Pancreas (tissue), 10 donors: ENCODE measurements at regions not wholly inside any gene's neighbourhood (a gene's known extent, or its start where the extent isn't known, plus 50 kb on each side); places are given as distances from the start of the nearest gene placed in this dataset.

Source experiments
- ATAC-seq, 4 donors: fragments of 200-7000 bp; cut with Tn5 transposase; one replicate each; pipeline versions ENCODE4 v1.8.0 to v1.9.1; 2020; ENCODE audit warnings: mild to moderate bottlenecking in 4 of 4, moderate library complexity in 4 of 4
- DNase-seq, 6 donors: peaks; one replicate each; pipeline ENCODE4 v3.0.0-alpha.2; 2020
- FAIRE-seq: peaks from 2 replicates; lab custom pipeline; 2012; peaks lifted over from hg19 to GRCh38; lab: Jason Lieb, UNC
- H3K27ac ChIP-seq, 4 donors: fragments of 200-600 bp; sonication (generic); 1 replicate in 3 of 4; 2 replicates in 1 of 4; pipeline versions ENCODE4 v1.5.0 to v1.8.0; 2020
- H3K27me3 ChIP-seq, 4 donors: fragments of 200-600 bp; one replicate each; pipeline ENCODE4 v1.8.0; 2021
- H3K36me3 ChIP-seq, 3 donors: fragments of 200-600 bp; sonication (generic) in 1 of 3; one replicate each; pipeline versions ENCODE4 v1.5.0 to v1.8.0; 2020 to 2021
- H3K4me1 ChIP-seq, 3 donors: fragments of 200-600 bp; one replicate each; pipeline ENCODE4 v1.8.0; 2021
- H3K4me3 ChIP-seq, 4 donors: fragments of 200-600 bp; sonication (generic) in 2 of 4; one replicate each; pipeline versions ENCODE4 v1.5.0 to v1.8.0; 2020 to 2021
- H3K9me3 ChIP-seq, 4 donors: fragments of 200-600 bp; one replicate each; pipeline ENCODE4 v1.8.0; 2021
- CTCF ChIP-seq, 4 donors: fragments of 200-600 bp; sonication (generic) in 3 of 4; IDR thresholded peaks; one replicate each; pipeline versions ENCODE4 v1.5.0 to v1.8.0; 2021; ENCODE audit warnings: antibody characterized with exemption in 4 of 4
- WGBS, 2 donors: extraction: QIAGEN DNeasy Blood & Tissue Kit; methylation state at CpG; one replicate each; pipeline ENCODE4 v1.1.7; 2013; 5-methylcytosine and 5-hydroxymethylcytosine counted together
- intact Hi-C, 3 donors: fragments of 100-400 bp; cut with DNase I; formaldehyde crosslinking; loops; one replicate each; pipeline versions ENCODE4 v1.11.1 to v1.14.2; 2022
- donor health status: healthy with polysubstance abuse.
- donor health status: DM: no; HTN: no; CAD: no; lungs with moderate emphysema.
- donor health status: DM: no; HTN: no; CAD: no.
- donor health status: control.
- donor health status: control.
- donor health status: Bipolar disorder and iron deficiency.
- donor health status: DM: yes; HTN: yes; CAD: no.
- donor health status: DM: no; HTN: no; CAD: no.
- donor health status: DM: no; HTN: no; CAD: no.
- donor health status: DM: yes; HTN: yes; CAD: no.

- Histone ChIP-seq H3K36me3 (no peaks in the 10 kb centered on the region), H3K4me3 (no peak overlapping the region), H3K4me1 (no peaks in the 10 kb centered on the region), H3K27me3 (no peaks in the 10 kb centered on the region), H3K9me3 (no peaks in the 10 kb centered on the region), H3K27ac (no peak overlapping the region)
- ATAC-seq (no peak), FAIRE-seq (no peak), DNase-seq (no peak)
- TF ChIP-seq CTCF (IDR thresholded peaks at IDR 0.05): no peak
- WGBS, 2 donors: 51 to 53% methylated on average over 1 of the region's 1 CpG
- intact Hi-C loops: no loop called here
Measured at GRCh38 chr18:46297124-46297523, 192.9 kb downstream of the HAUS1 start.

GRCh38 chr18:46297621-46298020, 193.4 kb downstream of the HAUS1 start:
- no peak for TF ChIP-seq CTCF (IDR thresholded peaks at IDR 0.05)
- no peaks in the 10 kb centered on the region for H3K27me3 ChIP-seq
- no peak overlapping the region for H3K4me3 ChIP-seq
- no peaks in the 10 kb centered on the region for H3K4me1 ChIP-seq
- WGBS, 2 donors: 90 to 97% methylated on average over 3 of the region's 3 CpGs
- no peaks in the 10 kb centered on the region for H3K9me3 ChIP-seq
- intact Hi-C loops: no loop called here
- ATAC-seq (no peak), FAIRE-seq (no peak), DNase-seq (no peak)
- H3K27ac ChIP-seq: no peak overlapping the region
- no peaks in the 10 kb centered on the region for H3K36me3 ChIP-seq

- Histone ChIP-seq H3K9me3 (no peaks in the 10 kb centered on the region), H3K27me3 (no peaks in the 10 kb centered on the region), H3K27ac (no peak overlapping the region), H3K4me3 (no peak overlapping the region), H3K4me1 (no peaks in the 10 kb centered on the region), H3K36me3 (no peaks in the 10 kb centered on the region)
- FAIRE-seq: no peak
- no peak for ATAC-seq
- no peak for DNase-seq
- TF ChIP-seq CTCF (IDR thresholded peaks at IDR 0.05): no peak
- 87 to 93% methylated on average over 6 of the region's 6 CpGs for WGBS, 2 donors
- intact Hi-C loops: no loop called here
Measured at GRCh38 chr18:46298511-46298910, 194.3 kb downstream of the HAUS1 start.

GRCh38 chr18:46299465-46300008, 195.4 kb downstream of the HAUS1 start:
- Histone ChIP-seq H3K4me3 (no peak overlapping the region), H3K9me3 (no peaks in the 10 kb centered on the region), H3K27me3 (no peaks in the 10 kb centered on the region), H3K36me3 (no peaks in the 10 kb centered on the region), H3K4me1 (no peaks in the 10 kb centered on the region), H3K27ac (no peak overlapping the region)
- FAIRE-seq: no peak
- 65 to 74% methylated on average over 7 of the region's 7 CpGs for WGBS, 2 donors
- no peak for DNase-seq
- no peak for ATAC-seq
- intact Hi-C loops: no loop called here
- no peak for TF ChIP-seq CTCF (IDR thresholded peaks at IDR 0.05)

GRCh38 chr18:46301081-46301480, 196.9 kb downstream of the HAUS1 start:
- TF ChIP-seq CTCF (IDR thresholded peaks at IDR 0.05): no peak
- 49 to 59% methylated on average over 6 of the region's 6 CpGs for WGBS, 2 donors
- no peak for FAIRE-seq
- intact Hi-C loops: no loop called here
- ATAC-seq: no peak
- Histone ChIP-seq H3K4me3 (no peak overlapping the region), H3K27ac (no peak overlapping the region), H3K27me3 (no peaks in the 10 kb centered on the region), H3K9me3 (no peaks in the 10 kb centered on the region), H3K4me1 (no peaks in the 10 kb centered on the region), H3K36me3 (no peaks in the 10 kb centered on the region)
- DNase-seq: no peak
